Hematopoietic multipotent progenitor cell treated with erythropoietin and hydrocortisone succinate and interleukin-3 and kit ligand, for 6 days (in vitro differentiated cells): ENCODE measurements at regions not wholly inside any gene's neighbourhood (a gene's known extent, or its start where the extent isn't known, plus 50 kb on each side); places are given as distances from the start of the nearest gene placed in this dataset.
"Not testable (repeated sequence)": the region's sequence is repeated elsewhere in the genome, so short reads cannot be mapped to it uniquely, and the experiment has no call there.

Experiments
- DNase-seq: peaks from one replicate; pipeline ENCODE4 v3.0.0-alpha.2; 2015

DNA sequence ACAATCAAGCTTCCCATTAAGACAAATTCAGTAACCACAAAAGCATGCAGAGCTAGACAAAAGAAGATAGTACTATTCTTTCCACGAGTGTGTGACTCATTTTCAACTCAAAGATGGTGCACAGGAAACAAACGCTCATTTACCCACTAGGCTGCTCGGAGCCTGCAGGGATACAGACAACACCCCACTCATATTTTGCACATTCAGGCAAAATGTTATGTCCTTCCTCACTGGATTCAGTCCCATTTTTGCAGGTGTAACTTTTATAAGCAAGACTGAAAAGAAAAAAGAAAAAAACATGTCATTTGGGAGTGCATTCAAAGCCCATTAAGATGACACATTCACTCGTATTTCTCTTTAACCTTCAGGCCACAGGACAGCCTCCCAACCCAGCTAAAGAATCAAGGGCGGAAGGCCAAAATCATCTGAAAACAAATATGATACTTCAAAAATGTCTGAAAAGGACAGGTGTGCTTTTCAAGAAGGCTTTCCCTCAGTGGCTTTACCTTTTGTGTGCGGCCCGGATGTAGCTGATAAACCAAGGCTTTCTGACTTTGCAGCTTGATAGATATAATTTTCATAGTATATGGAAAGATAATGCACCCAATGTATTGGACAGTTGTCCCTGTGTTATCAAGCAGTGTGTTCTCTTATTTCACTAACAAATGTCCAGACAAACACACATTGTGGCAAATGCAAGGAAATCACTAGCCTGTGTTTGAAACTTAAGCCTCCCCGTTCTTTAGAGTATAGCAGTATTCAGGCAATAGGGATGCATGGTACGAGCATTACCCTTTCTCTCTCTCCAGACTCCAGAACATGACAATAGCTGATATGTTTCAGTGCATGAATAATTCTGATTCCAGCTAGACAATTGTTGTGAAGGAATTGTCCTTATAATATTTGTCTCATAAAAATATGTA is 147.8 kb upstream of the KRR1 start:
- no peak for DNase-seq

DNA sequence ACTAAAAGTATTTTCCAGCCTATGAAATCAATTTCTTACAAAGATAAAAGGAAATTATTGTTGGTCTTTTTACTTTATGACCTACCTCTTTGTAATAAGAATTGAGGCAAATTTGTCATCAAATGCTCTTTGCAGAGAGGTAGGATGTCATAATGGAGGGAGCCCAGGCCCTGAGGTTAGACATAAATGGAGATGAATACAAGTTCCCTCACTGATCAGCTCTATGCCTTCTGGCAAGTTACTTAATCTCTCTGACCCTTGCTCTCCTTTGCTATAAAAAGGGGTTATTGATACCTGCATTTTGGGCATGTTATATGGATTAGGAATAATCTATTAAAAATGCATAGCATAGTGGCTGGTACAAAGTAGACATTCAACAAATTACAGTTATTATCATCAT is 146.9 kb upstream of the KRR1 start:
- no peak for DNase-seq

DNA sequence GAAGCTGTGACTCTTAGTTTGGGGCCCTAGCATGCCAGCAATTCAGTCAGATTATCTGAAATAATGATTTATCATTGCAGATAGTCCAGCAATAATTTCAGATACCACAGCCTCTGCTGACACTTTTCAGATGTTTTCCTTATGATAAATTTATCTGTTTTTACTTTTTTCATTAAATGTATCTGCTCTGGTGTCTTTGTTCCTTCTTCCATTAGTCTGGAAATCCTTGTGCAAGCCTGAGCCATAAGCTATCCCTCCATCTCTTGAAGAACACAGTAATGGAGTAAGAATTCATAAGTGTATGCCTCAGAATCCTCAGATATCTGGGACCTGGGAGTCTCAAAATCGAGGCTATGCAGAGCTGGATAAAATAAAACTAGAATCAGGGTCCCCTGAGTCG is 146.4 kb upstream of the KRR1 start:
- no peak for DNase-seq

DNA sequence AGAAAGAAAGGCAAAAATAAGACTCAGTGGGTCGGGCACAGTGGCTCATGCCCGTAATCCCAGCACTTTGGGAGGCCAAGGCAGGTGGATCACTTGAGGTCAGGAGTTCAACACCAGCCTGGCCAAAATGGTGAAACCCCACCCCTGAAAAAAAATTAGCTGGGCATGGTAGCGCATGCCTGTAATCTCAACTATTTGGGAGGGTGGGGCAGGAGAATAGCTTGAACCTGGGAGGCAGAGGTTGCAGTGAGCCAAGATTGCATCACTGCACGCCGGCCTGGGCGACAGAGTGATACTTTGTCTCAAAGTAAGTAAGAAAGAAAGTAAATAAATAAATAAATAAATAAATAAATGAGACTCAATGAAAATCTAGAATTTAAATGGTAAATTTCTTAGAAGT is 145.9 kb upstream of the KRR1 start:
- DNase-seq, result not testable (repeated sequence)

DNA sequence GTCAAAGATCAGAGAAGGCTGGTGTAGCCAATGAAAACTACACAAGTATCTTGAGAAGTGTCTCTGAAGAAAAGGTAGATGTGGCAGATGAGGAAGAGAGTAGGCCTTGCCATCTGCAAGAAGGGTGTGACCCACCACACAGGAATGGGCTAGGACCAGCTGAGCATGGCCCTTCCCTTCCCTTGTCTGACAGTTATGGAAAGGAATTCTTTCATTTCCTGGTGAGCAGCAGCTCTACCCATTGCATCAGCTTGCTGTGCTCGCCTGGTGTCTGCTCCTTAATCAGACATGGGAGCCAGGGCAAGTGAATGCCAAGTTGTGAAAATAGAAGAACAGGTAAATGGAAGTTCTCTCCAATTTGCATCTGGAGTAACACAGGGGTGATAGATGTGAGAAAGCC is 145.2 kb upstream of the KRR1 start:
- no peak for DNase-seq

DNA sequence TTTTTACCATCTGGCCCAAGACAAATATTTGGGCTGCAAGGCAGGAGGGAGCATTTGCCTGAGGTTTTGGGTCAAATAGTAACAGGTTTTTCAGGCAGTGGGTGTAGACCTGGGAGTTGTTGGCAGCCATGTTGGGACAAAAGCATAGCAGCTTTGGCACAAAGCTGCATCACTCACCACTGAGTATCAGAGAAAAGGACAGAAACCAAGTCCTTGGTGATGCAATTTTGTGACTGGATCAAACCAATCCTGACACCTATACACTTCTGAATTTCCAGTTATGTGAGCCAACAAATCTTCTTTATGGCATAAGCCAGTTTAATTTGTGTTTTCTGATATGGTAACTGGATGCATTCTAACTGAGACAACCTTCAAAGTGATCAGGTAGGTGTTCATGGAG is 144.8 kb upstream of the KRR1 start:
- no peak for DNase-seq

DNA sequence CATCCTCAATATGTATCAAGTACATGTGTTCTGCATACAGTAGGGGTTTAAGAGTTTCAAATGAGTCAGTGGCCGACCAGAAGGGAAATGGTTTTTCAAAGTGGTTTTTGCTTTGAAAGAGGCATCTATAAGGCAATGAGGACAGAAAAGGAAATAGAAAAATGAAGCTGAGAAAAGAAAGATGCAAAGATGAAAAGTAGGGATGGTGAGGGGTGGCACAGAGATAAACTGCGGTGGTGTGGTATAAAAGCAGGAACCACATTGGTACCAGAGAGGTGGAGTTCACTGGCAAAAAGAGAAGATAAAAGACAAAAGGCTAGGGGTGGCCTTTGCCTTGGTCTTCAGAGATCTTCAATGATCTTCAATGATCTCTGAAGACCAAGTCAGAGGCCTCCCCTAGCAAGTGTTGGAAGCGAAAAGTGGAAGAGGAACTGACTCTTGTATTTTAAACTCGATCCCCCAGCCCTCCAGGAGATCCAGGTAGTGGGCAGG is 144.0 kb upstream of the KRR1 start:
- no peak for DNase-seq

DNA sequence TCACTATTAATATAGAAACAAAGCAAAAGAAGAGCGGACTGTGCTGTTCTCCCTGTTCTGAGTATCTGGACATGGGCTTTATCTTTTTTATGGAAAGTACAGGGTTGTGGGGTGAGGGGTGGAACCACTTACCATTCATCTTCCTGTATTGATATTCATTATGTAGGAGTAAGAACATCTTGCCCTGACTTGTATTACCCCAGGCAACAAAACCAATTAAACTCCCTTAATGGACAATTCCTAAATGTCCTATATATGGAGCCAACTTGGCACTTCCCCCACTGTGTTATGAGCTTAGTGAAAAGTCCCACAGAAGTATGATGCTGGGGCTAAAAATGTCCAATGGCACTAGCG is 139.9 kb upstream of the KRR1 start:
- no peak for DNase-seq

DNA sequence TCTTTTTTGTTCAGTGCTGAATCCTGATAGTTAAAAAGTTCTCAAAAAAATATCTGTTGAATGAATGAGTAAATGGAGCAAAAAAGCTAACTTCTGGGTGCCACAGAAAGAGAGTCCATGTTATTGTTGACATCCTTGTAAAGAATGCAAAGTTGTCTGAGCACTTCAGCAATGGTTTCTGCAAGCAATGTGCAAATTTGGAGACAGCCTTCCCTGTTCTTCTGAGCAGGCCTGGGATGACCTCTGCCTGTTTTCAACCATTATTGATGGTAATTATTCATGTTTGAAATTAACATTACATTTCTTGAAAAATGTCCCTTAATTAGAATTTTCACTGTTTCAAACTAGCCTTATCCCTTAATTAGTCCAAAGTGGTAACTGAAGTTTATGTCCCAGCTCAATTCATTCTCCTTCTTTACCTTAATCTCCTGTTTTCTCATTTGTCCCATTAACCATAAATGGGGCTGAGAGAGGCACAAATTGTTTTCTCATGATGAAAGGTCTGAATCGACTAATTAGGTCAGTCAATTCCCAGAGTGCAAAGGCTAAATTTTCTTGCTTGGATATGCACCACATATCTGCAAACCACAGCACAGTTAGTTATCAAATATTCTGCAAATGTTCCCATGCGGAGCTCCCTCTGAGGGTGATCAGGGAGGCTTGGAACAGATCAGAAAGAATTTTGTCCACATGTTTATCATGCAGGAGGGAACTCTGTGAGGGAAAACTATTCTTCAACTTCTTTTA is 139.4 kb upstream of the KRR1 start:
- DNase-seq, result no peak

DNA sequence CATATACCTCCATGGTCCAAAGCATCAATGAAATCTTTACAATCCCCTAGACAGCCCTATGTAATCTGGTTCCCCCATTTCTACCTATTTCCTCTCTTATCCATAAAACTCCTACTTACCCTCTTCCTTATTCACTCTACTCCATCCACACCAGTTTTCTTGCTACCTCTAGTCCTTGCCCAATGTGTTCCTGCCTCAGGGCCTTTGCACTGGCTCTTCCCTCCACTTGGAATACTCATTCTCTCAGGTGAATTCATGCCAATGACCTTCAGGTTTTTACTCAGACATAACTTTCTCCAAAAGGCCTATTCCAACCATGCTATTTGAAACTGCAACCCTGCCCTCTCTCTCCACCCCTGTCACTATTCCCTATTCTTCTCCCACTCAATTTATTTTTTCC is 138.7 kb upstream of the KRR1 start:
- DNase-seq, result no peak

DNA sequence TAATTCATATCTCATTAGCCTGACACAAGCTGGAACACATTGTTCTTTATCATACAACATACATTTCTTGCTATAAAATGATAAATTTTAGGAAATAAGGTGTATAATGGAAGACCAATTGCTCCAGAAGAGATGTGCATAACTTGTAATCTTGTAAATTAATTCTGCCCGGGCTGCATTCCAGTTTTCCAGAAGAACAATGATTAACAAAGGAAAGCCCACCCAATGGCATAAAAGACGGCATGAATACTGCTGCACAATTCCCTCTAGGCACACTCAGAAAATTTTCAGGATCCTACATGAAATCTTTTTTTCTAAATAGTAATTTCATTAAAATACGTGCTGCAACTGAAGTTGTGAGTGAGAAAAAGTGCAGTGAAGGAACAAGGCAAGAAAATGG is 137.4 kb upstream of the KRR1 start:
- DNase-seq, result no peak

DNA sequence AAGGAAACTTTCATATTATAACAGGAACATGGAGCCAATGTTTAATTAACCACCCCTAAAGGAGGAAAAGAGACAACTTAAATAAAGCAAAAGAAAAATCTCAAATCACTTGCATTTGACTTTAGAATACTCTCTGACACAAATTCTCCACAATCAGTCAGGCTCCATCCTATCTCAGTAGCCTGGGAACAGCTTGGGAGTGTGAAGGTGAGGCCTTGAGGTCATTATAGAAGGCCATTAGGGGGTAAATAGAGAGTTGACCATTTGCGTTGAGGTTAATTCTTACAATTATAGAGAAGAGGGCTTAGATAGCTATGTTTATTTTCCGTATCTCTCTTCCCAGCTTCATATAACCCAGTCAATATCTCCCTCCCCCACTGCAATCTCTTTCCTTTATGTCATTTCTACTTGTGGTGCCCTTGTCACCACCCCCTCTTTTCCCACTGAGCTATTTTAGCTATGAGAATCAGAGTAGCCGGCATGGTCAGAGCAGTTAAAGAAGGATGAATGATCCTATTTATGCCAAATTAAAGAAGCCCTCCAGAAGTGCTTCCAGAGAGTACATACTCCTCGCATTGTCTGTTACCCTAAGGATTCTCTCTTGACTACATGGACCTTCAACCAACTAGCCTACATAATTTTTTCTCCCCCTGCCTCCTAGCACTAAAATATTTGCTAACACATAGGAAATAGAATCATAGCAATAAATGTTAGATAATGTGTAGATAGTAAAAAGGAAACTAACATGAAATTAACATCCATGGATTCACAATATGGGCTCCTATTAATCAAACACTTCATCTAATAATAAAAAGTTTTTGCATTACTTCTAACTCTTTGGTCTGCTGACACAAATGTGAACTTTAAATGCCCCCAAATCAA is 135.2 kb upstream of the KRR1 start:
- no peak for DNase-seq

DNA sequence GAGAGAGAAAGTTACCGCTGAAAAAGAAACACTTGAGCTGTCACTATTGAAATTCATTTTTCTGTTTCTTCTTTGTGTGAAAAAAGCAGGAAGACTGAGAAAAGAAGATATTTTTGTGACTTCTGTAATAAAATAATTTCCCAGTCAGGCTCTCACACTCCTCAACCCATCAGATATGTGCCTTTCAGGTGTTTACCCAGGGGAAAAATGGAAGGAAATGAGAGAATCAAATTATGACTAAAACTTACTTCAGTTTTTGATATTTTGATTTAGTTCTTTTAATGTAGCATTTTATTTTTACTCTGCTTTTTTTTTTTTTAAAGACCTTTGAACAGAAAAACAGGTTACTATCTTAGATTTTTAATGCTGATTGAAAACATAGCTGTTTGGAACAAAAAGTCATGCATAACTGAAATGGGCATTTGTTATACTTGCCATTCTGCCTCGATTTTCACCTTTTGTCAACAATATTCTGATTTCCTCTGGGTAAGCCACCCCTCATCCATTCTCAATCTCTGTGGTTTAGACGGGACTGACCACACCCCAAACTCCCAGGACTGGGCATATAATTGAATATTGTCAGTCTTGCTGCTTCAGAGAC is 133.2 kb upstream of the KRR1 start:
- DNase-seq, result no peak

DNA sequence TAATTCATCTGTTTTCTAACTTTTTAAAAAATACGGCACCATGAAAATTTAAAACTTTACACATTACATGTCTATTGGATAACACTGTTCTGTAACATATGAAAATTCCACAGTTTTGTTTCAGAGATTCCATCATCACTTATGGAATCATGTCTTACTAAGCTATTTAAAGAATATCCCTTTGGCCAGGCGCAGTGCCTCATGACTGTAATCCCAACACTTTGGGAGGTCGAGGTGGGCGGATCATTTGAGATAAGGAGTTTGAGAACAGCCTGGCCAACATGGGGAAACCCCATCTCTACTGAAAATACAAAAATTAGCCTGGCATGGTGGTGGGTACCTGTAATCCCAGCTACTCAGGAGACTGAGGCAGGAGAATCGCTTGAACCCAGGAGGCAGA is 131.7 kb upstream of the KRR1 start:
- not testable (repeated sequence) for DNase-seq

DNA sequence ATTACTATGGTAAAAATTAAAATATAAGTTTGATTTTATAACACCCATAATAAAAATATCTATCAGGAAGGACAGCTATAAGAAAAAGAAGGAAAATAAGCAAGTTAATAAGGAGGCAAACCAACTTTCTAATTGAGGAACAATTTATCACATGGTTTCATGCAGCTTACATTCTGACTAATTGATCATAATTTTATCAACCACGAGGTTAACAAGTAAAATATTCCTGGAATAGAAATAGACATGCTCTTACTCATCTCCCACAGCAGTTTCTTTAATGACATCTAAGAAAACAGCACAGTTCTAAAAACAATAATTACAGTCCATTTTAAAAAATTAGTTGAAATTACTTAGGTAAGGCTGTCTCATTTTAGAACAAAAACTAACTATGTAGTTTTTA is 130.8 kb upstream of the KRR1 start:
- DNase-seq, result no peak

DNA sequence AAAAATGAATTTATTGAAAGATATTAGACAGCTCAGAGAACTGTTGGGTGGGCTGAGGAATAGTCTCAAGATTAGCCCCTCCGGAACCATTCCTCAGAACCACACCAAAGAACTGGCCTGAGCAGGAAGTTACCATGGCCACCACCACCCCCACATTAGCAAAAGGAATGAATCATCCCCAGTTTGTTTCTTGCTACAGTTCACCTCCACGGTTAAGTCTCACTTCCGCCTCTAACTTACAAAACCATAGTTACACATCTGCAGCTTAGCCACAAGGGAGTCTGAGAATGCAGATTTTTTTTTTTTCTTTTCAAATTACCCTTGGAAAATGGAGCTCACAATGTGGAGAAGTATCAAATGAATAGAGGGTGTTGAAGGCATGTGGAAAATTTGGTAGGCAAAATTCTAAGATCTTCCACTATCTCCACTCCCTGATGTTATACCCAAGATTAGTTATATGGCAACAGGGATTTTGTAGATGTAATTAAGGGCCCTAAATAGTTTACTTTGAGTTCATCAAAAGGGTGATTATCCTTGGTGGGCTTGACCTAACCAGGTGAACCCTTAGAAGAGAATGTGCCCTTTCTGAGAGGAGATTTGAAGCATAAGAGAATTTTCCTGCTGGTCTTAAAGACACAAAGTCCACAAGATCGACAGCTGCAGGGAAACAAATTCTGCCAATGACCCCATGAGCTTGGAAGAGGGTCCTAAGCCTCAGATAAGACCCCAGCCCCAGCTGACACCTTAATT is 129.8 kb upstream of the KRR1 start:
- DNase-seq, result no peak

DNA sequence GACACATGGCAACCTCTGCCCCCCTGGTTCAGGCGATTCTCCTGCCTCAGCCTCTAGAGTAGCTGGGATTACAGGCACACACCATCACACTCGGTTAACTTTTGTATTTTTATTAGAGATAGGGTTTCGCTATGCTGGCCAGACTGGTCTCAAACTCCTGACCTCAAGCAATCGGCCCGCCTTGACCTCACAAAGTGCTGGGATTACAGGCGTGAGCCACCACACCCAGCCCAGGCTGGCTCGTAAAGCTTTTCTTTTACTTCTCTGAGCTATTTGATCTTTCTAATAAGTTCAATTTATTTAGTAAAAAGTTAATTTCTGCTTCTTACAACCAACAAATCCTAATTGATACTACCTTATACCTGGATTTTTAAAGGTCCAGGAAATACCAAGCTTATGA is 127.4 kb upstream of the KRR1 start:
- DNase-seq, result no peak

DNA sequence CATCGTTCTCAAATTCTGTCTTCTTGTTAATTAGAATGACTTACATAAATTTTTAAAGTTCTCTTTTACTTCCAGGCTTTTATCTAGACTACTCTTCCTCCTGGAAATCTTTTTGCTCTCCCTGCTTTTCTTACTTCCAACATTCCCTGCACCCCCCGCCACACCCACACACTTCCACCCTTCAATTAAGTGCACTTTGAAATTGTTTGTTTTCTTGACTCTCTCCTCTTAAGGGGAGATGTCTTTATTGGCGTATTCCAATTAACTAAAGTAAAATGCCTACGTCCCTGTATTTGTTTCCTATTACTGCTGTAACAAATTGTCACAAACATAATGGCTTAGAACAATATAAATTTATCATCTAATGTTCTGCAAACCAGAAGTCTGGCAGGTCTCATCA is 125.2 kb upstream of the KRR1 start:
- no peak for DNase-seq

DNA sequence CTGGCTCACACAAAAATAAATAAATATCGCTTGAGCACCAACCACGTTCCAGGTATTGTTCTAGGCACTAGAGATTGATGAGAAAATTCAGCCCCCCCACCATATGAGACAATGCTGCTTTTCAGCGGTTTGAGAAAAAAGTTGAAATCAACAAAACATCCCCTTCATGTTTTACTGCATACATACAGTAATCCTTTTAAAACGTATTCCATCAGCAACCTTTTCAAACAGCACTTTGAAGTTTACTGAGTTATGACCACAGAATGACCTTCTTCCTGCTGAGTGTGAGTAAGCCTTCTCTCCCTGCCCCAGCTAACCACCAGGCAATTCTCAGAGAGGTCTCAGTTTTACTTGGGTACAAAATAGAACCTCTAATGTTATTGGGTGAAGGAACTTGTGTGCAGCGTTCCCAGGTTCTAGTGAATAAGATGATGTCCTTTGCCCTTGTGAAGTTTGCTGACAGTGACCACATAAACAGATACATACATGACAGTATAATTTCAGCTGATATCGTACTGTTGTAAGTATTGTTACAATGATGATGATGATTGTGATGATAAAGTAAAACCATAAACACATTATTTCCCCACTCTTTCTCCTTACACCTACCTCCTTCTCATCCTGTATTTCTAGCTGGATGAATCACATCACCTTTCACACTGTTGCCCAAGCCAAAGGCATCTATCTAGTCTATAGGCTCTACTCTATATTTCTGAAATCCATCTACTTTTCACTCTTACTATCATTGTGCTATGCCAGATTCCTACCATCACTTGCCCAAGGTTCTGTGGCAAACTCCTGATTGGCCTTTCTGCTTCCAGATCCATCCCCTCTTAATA is 124.4 kb upstream of the KRR1 start:
- DNase-seq, result no peak

DNA sequence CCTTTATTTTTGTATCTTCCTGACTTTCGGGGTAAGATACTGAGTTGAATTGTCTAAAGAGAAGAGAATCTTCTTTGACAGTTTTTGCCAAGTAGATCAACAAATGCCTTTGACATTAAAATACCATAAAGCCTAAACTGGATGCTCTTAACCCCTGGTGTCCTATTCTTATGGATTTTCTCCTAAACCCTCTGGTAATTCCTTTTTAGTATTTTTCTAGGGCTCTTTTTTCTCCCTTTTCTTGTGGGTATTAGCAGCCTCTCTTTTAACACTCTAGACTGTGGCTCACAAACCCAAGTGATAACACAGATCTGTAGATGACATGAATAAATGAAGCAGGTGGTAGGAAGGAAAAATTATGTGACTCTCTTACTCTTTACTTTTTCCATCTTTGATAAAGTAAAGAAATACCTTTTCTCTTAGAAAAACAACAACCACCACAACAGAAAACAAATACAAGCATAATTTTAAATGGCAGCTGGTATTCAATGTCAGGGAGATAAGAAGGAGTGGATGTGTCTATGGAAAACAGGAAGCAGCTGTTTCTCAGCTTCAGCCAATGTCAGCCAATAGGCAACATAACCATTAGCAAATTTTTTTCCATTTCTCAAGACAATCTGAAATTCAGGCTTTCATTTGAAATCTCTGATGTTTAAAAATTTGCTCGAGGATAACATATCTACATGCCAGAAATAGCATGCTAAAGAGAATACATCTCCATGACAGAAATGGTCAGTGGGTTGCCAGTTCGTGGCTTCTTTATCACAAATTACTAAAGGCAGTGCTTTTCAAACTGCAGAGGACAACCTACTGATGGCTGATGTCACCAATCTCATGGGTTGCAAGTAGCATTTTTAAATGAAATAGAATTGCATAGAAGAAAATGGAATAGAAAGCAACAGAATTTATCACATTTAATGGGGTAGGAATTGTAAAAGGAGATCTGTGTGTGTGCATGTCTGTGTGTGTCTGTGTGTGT is 123.1 kb upstream of the KRR1 start:
- DNase-seq, result no peak
